ENCODE measurements at regions not wholly inside any gene's neighbourhood (a gene's known extent, or its start where the extent isn't known, plus 50 kb on each side); places are given as distances from the start of the nearest gene placed in this dataset.
A peak's percentile ranks its signal among the peaks of the same experiment; 100 is the strongest.

DNA sequence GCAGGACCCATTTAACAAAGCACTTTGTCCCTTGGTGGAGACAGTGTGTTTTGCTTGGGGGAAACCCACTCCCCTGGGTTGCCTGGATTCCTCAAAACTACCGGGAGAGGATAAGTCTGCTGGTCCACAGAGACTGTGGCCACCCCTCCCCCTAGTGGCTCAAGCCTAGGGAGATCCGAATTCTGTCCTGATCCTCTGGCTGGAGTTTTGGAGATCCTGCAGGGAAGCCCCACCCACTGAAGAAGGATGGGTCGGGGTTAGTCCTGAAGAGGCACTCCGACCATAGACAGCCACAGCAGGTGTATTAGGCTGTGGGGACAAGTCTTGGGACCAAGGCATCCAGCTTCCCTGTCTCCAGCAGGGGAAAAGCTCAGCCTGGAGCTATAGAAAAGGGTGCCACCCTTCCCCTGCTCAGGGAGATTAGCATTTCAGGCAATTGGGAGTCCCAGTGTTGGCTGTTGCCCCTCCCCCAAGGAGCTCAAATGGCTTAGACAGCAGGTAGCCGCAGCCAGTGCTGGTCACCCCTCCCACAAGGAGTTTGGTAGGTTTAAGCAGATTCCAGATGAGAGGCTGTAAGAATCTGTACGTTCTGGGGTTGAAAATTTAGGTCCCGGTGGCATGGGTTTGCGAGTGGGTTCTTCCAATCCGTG lies 750.0 kb downstream of the TBC1D32 start:
- Histone ChIP-seq H3K9me3 (no peaks in the 10 kb centered on the region), H3K4me1 (ENCODE audit: low read depth) (no peaks in the 10 kb centered on the region), H3K4me3 (no peak overlapping the region), H3K36me3 (ENCODE audit: low read depth) (no peaks in the 10 kb centered on the region)
- ATAC-seq (no peak), DNase-seq (no peak)
- TF ChIP-seq, protein P1, sequence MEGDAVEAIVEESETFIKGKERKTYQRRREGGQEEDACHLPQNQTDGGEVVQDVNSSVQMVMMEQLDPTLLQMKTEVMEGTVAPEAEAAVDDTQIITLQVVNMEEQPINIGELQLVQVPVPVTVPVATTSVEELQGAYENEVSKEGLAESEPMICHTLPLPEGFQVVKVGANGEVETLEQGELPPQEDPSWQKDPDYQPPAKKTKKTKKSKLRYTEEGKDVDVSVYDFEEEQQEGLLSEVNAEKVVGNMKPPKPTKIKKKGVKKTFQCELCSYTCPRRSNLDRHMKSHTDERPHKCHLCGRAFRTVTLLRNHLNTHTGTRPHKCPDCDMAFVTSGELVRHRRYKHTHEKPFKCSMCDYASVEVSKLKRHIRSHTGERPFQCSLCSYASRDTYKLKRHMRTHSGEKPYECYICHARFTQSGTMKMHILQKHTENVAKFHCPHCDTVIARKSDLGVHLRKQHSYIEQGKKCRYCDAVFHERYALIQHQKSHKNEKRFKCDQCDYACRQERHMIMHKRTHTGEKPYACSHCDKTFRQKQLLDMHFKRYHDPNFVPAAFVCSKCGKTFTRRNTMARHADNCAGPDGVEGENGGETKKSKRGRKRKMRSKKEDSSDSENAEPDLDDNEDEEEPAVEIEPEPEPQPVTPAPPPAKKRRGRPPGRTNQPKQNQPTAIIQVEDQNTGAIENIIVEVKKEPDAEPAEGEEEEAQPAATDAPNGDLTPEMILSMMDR (IDR thresholded peaks at IDR 0.05): no peak
- intact Hi-C loops (cut with DNase I, micrococcal nuclease): no loop called here

DNA sequence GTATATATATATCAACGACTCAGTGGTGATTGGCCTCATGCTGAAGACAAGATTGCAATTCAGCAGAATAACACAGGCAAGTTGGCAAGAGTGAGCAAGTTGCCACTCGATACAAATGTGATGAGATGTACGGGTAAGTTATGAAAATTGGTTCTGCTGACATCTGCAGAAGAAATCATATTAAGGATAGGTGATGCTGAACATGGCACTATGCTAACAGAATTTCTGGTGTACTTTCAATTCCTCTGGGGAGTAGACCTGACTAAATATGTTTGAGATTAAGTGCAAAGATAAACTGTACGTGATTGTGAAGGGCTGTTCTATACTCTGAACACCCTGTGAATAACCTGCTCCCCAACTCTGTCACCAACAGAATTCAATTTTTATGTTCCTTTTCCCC lies 758.2 kb downstream of the TBC1D32 start:
- ATAC-seq (no peak), DNase-seq (no peak)
- TF ChIP-seq, protein P1 (IDR thresholded peaks at IDR 0.05): no peak
- H3K4me1 ChIP-seq (ENCODE audit: low read depth): no peaks in the 10 kb centered on the region
- no peaks in the 10 kb centered on the region for H3K36me3 ChIP-seq (ENCODE audit: low read depth)
- no peak overlapping the region for H3K4me3 ChIP-seq
- intact Hi-C loops (cut with DNase I, micrococcal nuclease): no loop called here
- no peaks in the 10 kb centered on the region for H3K9me3 ChIP-seq

DNA sequence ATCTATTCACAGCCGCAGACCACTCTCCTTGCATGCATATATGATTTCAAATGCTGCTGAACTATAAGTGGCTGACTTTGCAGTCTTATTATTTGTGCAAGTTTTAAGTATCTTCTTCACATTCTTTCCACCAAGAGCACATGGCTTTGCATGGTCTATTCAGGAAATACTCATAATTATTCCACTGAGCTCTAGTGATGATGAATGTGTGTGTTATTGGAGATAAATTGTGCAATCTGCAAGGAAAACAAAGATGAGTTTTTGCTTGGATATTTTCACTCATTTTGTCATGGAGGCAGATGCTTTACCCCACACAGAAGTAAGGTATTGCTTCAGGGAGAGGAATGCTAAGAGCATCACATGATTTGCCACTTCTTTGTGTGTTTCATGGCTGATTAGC lies 764.6 kb downstream of the TBC1D32 start:
- no peak for ATAC-seq

DNA sequence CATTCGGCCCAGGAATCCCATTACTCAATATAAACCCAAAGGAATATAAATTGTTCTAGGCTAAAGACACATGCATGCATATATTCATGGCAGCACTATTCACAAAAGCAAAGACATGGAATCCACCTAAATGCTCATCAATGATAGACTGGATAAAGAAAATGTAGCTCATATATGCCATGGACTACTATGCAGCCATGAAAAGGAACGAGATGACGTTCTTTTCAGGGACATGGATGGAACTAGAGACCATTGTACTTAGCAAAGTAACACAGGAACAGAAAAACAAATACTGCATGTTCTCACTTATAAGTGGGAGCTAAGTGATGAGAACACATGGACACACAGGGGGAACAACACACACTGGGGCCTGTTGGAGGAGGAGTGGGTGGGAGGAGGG lies 769.5 kb downstream of the TBC1D32 start:
- ATAC-seq (no peak), DNase-seq (no peak)
- Histone ChIP-seq H3K4me3 (no peak overlapping the region), H3K9me3 (no peaks in the 10 kb centered on the region), H3K36me3 (ENCODE audit: low read depth) (no peaks in the 10 kb centered on the region), H3K4me1 (ENCODE audit: low read depth) (no peaks in the 10 kb centered on the region)
- intact Hi-C loops (cut with DNase I, micrococcal nuclease): no loop called here
- TF ChIP-seq, protein P1 (IDR thresholded peaks at IDR 0.05): no peak

More for the DNA sequence above, 764.6 kb downstream of the TBC1D32 start:
- intact Hi-C loops (cut with DNase I, micrococcal nuclease): no loop called here
- TF ChIP-seq, protein P1 (IDR thresholded peaks at IDR 0.05): no peak
- Histone ChIP-seq H3K4me1 (ENCODE audit: low read depth) (no peaks in the 10 kb centered on the region), H3K4me3 (no peak overlapping the region), H3K9me3 (no peaks in the 10 kb centered on the region), H3K36me3 (ENCODE audit: low read depth) (no peaks in the 10 kb centered on the region)
- no peak for DNase-seq

DNA sequence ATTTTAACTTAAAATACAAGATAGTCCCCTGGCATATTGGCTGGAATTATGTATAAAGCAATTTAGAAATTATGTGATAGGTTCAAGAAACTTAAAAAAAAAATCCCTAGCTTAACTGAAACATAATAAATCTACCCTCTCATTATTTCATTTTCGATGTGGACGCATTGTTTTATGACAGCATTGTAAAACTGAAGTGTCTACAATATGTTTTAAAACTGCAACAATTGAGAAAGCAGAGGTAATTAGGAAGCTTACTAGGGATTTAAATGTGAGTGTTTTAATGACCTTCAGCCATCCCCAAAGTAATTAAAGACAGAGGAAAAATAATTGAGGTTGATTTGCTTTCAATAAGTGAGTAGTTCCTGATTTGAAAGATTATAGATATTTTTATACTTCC lies 776.0 kb downstream of the TBC1D32 start:
- peaks cover 11% of the 10 kb centered on the region for H3K4me1 ChIP-seq (ENCODE audit: low read depth)
- intact Hi-C loops (cut with DNase I, micrococcal nuclease): no loop called here

More for the DNA sequence above, 776.0 kb downstream of the TBC1D32 start:
- H3K9me3 ChIP-seq: no peaks in the 10 kb centered on the region
- TF ChIP-seq, protein P1 (IDR thresholded peaks at IDR 0.05): no peak
- no peak overlapping the region for H3K4me3 ChIP-seq
- ATAC-seq (peak; percentile 52), DNase-seq (no peak)
- H3K36me3 ChIP-seq (ENCODE audit: low read depth): no peaks in the 10 kb centered on the region
